Tongue (tissue), 1 donor: ENCODE measurements at regions not wholly inside any gene's neighbourhood (a gene's known extent, or its start where the extent isn't known, plus 50 kb on each side); places are given as distances from the start of the nearest gene placed in this dataset.
A peak's percentile ranks its signal among the peaks of the same experiment; 100 is the strongest.

Experiments
- DNase-seq: peaks from one replicate; pipeline ENCODE4 v3.0.0-alpha.2; 2015

DNA sequence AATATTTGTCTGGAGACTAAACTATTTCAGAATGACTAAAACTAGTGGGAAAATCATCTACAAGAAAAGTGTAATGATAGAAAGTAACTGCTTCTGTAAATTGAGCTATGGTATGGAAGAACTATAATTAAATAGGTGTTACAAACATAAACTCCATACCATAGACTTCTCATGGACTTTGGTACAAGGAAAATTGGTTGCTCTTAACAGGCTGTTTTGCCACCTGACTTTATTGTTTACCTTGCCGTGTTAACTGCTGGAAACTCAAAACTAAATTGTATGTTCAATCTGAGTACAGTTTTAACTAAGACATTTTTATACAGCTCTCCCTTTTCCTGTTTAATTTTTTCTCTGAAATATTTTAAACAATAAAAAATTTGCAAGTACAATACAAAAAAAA lies 261.8 kb upstream of the POU3F2 start:
- no peak for DNase-seq

DNA sequence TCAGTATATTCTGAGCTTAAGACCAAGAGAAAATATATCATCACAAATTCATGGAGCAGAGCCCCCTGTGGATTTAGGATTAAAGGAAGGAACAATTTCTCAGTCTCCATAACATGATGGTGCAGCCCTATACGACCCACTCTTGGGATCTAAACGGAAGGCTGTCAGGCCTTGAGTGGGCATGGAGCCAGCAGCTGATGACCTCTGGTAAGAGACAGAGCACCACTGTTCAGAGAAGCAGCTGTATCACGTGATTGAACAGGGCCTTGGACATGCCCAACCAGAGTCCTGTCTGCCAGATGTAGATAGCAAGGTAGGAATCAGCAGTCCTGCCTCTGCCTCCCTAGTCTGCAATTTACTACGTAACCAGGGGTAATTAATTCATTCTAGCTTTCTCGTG lies 259.4 kb upstream of the POU3F2 start:
- peak; percentile 25 for DNase-seq

DNA sequence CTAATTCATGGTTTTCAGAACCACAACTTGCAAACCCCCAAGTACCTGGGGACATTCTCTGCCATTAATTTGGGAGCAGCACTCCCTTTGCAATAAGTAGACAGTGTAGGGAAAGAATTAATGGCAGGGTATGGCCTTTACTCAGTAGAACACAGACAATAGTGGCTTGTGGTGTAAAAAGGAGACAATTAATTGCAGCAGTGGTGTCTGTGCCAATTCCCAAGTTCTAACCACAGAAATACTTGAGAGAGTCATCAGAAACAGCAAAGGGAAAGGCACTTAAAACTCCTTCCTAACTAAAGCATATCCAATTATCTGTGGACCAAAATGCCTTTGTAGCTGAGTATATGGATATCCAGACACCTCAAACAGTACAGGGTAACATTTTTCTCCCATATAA lies 257.6 kb upstream of the POU3F2 start:
- DNase-seq: no peak

DNA sequence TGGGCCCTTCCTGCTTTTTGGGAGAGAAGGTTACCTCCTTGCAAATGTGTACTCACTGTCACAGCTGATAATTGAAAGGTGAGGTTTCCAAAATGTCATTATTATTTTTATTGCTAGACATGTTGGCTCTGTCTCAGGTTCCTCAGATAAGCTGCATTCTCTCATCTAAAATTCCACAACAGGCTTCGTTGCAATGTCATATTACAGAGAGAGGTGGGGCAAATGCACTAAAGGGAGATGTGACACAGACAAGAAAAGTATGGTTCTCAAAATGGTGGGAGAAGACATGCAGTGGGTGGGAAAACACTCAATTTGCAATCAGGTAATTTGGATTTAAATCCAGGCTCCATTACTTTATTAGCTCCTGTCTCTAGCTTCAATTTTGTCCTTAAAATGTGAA lies 256.4 kb upstream of the POU3F2 start:
- DNase-seq: no peak

DNA sequence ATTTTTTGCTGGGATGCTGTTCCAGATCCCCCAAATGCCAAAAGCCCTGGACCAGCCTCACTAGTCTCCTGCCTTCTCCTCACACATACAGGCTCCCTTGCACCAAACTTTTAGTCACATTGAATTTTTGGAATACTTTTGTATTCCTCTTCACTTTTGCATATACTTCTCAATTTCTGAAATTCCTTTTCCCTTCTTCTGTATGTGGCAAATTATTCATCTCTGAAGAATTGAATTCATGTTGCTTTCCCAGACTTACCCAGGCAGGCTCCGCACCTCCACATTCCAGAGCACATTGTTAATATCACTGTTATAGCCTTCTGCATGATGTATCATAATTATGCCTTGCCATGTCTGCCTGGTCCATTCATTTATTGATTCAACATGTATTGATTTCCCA lies 255.3 kb upstream of the POU3F2 start:
- DNase-seq: no peak

DNA sequence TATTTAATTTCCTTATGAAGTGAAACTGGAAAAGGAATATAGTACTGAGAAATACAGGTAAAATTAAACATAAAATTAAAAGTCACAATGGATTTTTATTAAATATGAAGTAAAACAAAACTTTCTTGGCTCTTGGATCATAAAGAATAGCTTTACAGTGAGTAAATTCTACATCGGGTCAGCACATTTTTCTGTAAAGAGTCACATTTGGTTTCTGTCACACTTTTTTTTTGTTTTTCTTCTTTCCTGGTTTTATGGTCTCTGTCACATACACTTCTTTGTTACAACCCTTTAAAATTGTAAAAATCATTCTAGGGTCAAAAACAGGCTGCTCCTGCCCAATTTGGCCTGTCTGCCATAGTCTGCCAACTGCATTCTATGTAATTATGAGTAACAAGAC lies 254.4 kb upstream of the POU3F2 start:
- no peak for DNase-seq

DNA sequence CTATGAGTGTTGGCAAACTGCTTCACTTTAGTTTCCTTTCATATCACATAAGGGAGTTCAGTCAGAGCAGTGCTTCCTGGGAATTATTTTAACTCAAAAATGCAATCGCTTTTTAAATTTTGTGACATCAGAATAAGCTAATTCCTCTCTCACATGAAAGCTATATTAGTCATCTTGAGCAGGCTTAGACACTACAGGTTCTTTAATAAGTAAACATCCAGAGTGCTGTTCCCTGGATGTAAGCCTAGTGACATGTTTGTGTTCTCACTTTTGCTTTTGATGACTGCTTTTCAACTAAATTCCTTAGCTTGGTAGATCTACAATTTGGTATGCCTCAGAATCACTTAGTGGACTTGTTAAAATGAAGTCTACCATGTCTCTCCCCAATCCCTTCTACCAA lies 252.7 kb upstream of the POU3F2 start:
- DNase-seq: no peak

DNA sequence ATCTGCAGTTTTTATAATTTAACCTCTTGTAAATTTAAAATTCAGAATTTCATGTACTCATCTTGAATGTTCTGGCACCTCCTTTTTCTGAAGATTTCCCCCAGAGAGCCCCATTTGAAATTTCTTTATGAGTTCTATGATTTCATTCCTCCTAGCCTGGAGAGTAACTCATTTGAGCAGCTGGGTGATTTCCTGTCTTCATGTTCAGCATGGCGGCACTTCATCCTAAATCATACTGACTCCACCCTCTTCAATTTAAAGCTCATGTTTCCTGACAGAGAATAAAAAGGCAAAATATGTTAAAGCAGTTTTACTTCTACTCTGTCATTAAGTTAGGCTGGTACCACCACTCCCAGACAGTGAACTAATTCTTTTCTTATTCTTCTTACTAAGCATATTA lies 250.9 kb upstream of the POU3F2 start:
- no peak for DNase-seq

DNA sequence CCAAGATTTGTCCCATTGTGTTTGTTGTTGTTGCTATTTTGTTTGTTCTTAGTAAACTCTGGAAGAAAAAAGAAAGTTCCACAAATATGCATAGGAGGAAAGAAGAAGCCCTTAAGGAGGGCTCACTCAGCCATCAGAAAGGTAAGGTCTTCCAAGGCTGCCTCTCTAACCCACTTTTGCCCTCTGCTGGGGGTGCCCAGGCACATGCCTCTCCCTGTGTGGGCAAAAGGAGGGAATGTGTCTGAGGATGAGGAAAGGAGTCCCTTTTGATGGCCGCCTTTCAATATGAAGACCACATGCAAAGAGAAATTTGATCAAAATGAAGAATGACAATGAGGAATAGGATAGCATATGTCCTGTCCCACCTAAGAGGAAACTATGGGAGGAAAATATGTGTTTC lies 248.2 kb upstream of the POU3F2 start:
- no peak for DNase-seq

DNA sequence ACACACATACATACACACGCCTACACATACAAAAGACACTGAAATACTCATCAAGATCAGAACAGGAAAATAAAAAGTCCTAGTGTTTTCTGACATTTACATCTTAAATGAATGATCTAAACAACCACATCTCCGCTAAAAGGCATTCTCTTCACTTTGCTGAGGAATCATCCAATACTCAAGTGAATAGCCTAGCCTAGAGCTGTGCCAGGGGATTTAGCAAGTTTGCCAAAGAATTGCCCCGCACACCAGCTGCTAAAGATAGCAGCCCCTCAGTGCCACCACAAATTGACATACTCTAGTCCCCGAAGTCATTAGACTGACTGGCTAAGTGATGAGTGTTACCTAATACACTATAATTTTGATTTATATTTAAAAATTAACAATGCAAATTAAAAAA lies 246.8 kb upstream of the POU3F2 start:
- DNase-seq: no peak

DNA sequence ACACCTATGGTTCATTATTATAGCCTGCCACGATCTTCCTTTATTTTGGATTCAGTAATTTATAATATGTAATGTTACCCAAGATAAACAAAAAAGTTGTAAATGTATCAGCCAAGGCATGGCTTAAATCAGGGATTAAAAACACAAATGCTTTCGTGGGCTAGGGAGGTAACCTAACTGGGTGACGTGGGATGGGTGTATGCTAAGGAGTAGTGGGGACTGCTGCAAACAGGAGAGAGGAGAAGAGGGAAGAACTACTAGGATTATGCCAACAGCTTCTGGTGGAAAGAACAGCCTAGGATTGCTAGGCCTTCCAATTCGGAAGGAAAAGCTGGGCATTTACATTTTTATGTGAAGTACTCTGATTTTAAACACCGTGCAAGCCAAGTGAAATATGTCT lies 244.8 kb upstream of the POU3F2 start:
- DNase-seq: no peak

DNA sequence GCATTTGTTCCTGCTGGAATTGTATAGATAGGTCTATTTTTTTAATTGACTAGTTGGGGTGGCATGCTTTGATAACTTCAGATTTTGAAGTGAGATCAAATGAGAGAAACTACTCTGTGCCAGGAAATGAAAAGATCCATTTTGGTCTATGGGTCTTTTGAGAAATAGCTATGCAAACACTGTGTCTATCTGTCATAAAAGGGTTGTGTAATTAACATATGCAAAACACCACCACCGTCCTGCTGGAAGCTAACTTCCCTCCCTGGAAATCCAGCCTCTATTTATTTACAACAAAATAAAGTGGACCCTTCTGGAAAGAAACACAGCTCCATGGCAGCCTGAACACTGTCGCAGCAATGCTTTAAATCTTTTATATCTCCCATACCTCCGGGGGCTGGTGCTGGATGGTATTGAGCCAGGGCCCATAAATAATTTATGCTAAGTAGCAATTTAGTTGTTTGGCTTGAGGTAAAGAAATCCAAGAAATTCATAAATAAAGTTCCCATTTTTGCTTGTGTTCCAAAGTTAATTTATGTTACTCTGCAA lies 244.2 kb upstream of the POU3F2 start:
- DNase-seq: no peak

DNA sequence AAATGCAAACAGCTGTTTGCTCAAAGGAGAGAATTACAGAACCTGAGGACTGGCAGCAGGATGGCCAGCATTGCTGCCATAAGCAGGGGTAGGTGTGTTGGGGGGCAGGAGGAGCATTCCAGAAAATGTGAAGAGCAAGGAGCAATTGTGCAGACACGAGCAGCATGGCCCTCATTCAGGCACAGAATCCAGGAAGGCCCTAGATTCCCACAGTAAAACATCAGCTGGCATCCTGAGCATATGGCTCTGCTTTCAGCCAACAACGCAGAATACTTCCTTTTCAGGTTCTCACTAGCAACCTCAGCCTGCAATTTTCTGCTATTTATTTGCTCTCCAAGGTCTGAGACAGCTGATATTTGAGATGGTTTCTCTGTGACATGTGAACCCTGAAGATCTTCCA lies 243.4 kb upstream of the POU3F2 start:
- no peak for DNase-seq

DNA sequence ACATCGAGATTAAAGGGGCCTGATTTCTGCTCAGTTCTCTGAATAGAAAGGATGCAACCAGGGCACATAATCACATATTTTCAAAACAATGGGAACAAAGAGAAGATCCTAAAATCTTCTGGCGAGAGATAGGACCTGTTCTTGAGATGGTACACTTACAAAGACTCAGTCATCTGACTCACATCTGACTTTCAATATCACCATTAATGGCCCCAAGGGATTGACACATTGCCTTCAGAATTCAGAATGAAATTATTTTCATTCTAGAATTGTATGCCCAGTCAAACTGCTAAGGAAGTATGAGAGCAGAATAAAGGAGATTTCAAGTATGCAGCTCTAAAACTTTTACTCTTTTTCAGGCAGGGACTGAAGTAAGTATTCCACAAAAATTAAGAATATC lies 240.7 kb upstream of the POU3F2 start:
- DNase-seq: no peak

DNA sequence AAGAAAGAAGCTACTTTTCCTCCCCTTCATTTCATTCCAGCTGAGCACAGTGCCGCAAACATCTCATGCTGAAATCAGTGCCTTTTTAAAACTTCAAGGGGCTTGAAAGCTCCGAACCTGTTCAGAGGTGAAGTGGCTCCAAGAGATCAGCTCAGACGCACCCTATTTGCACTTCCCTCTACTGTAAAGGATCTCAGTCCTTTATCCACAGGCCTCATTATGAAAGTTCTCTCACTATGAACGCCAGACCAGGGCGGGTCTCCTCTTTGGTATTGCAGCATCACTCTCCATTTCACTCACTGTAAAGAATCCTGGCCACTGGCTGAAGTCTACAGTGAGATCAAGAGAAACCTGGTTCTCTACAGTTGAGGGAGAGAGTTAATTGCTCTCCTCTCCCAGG lies 232.7 kb upstream of the POU3F2 start:
- no peak for DNase-seq

DNA sequence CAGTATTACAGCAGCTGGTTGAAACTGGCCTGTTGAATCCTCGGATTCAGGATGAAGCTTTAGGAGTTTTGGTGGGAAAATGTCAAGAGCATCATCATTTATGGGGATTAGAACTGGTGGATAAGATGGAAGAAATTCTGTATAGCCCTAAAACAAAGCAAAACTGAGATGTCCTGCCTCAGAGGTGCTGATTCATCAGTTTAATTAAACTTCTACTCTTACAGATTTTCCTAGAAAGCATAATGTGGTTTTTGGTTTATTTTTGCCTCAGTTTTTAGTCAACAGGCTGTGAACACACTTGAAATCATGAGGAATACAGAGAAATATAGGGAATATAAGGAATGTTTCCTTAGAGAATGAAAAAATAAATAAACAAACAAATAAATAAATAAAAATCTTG lies 228.7 kb upstream of the POU3F2 start:
- no peak for DNase-seq

DNA sequence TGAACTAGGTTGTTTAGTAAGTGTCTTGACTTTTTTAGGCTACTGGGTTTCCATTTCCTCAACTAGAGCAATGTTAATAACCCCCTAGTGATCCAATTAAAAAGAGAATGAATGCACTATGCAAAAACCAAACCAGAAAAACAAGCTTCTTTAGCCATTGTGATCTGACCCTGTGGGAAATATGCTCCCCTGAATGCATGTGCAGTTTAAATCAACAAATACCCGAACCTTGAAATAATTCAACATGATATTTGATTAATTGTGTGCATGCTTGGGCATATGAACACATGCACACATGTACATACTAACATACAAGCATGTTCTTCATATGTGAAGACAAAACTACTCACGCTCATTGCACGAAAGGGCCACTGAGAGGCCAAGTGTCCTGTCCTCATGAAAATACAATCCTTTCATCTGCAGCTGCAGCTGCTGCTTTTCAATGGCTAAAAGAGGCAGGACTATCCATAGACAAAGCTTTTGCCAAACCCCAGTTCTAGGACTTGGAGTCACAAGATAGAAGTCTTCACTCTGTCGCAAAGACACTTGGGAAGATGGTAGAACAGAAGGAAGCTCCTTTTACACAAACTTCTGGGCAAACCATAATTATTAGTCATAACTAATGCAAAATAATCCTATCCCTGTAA lies 207.1 kb upstream of the POU3F2 start:
- DNase-seq: no peak

DNA sequence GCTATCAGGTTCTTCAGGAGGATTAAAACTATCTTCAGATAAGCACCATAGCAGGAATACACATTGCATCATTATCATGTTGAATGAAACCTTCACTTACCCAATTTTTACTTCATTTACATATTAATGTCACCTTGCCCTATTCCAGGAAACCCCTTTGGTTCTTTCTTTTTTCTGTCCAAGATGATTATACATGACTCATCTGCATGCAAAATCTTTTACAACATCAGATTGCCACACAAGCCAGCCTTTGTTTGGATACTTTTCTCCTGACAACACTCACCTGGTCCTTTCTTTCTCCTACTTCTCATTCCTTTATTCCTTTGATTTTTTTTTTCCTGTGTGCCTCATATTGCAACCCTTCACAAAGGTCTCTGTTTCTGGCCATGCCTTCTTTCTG lies 200.5 kb upstream of the POU3F2 start:
- no peak for DNase-seq

DNA sequence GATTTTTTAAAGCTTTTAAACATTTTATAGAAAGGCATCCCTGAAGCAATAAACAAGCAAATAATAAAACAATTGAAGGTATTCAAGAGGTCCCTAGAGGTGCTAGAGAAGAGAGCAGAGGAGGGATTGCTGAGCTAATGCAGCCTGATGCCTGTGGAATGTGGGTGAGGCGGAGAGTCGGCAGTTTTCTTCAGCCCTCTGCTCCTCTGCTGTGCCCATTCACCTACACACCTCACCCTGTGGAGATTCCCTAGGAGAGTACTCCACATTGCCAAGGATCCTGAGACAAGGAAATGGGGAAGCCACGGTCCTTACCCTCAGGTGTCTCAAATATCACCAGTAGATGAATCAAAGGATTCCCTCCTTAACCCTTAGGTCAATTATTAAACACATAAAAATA lies 199.8 kb upstream of the POU3F2 start:
- no peak for DNase-seq

DNA sequence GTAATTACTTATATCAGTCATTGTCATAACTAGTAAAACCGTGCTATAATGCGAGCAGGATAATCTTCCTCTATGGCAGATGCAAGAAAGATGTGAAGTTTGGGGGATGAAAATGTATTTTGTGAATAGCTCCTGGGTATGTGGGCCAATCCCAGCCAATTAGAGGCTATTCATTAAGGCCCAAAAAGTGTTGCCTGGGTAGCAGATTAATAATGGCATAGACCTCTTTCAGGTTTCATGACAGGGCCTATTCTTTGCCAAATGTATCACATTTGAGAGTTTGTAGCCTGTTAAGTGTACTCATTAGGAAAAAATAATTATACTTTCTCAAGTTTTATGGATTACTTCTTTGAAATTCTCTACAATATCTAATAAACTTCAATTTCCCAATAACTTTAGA lies 199.2 kb upstream of the POU3F2 start:
- no peak for DNase-seq

DNA sequence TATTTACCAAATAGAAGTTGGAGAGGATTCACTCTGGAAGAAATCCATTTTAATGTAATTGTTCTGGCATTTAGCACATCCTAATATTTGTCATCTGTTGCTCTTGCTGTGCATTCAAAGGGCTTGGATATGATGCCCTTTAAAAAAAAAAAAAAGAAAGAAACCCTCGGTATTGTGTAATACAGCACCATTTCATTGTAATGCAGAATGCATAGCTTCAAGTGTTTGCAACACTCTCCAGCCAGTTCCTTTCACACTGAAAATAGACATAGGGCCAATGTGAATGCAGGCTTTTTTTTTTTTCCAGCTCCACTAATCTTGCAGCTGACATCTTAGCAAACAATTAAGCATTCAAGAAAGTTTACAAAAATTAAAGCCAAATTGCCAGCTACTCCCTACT lies 197.4 kb upstream of the POU3F2 start:
- no peak for DNase-seq

DNA sequence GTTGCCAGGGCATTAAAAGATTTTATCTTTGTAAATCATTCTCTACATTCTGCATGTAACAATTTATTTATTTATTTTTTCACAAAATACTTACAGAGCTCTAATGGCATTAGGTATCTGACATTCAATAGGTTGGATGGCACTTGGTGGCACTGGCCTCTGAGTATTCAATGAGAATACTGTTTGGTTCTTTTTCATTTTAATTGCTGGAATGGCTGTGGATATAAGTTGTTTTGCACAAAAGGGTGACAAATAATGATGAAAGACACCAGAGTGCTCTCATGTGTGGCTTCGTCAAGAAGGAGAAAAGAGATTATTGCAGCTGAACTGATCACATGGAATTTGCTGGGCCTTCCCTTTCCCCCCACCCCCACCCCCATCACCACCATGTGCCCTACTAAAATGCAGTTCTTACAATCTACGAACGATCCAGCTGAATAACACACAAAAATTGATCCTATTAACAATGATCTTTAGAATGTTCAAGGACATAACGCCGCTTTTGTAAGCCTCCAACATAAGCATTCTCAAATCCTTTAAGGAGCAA lies 195.2 kb upstream of the POU3F2 start:
- no peak for DNase-seq

DNA sequence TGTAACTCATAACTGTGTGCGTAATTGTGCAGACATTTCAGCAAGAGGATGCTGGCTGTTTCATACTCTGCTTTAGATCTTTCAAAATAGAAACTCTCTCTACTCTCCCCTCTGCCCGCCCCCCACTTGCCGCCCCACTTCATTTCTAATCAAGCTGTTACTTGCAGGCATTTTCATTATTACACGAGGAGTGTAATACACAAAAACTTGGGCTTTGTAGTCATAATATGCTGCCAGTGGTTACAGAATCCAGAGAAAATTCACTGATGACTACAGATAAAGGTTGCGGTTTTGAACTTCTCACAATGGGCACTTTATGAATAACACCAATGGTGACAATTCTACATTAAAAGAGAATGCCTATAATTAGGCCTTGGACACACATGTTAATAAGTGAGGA lies 194.0 kb upstream of the POU3F2 start:
- no peak for DNase-seq

DNA sequence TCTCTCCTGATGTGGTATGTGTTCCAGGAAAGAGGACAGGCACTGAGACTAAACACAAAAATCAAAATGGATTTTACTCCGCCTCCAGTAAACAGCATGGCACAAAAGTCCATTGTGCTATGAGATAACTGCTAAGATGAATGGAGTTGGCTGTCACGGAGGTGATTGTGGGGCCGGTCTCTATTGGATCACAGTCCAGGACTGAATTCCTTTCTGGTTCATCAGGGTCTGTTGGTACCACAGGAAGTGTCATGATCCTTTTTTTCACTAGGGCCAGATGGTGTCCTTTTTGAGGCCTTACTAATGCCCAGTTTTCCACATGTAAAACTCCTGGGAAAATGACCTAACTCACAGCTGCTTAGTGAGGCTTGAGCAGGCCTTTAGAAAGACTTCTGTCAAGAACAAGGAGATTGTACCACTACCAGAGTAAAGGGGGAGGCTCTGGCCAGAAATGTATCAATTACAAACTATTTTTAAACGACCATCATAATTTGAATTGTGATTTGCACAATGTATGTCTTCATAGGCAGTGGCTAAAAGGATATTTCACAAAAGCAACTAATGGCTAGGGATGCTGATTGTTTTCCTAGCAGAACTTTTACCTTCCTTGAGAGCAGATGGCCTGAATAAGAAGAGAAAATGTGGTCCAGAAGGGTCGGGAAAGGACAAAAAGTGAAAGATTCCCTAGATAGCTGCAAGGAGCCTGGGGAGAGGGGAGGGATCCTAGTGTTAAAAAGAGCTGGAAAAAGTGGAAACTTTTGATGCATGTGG lies 192.2 kb upstream of the POU3F2 start:
- peak; percentile 30 for DNase-seq
